DND-41 (cell line): ENCODE measurements at regions not wholly inside any gene's neighbourhood (a gene's known extent, or its start where the extent isn't known, plus 50 kb on each side); places are given as distances from the start of the nearest gene placed in this dataset.

Experiments
- EZH2 ChIP-seq: IDR thresholded peaks from 3 replicates; pipeline ENCODE4 v1.6.1; 2012; ENCODE audit warnings: borderline replicate concordance, low read depth, mild to moderate bottlenecking, moderate library complexity, low read length, inconsistent platforms; ENCODE audit not compliant: severe bottlenecking
- TF ChIP-seq, protein P1 (sequence below): IDR thresholded peaks from 2 replicates; pipeline ENCODE4 v1.5.1; 2012; ENCODE audit warnings: borderline replicate concordance, low read length, moderate library complexity, mild to moderate bottlenecking; ENCODE audit not compliant: poor library complexity, severe bottlenecking; ENCODE audit errors: extremely low read depth

DNA sequence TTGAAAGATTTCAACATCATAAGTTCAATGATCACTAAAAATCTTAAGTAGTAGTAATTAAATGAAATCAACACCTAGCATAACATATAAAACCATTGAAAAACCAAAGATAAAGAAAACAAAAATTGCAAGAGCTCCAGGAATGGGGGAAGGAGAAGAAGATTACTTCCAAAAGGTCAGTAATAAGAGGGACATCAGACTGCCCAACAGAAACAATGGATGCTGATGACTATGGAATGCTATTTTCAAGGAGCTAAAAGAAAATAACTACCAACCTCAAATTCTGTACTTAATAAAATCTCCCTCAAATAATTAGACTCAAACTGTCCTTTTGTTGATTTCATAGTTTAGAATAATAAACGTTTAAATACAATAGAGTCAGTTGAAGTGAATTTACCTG, 314.5 kb upstream of the LMO3 start:
- TF ChIP-seq, protein P1, sequence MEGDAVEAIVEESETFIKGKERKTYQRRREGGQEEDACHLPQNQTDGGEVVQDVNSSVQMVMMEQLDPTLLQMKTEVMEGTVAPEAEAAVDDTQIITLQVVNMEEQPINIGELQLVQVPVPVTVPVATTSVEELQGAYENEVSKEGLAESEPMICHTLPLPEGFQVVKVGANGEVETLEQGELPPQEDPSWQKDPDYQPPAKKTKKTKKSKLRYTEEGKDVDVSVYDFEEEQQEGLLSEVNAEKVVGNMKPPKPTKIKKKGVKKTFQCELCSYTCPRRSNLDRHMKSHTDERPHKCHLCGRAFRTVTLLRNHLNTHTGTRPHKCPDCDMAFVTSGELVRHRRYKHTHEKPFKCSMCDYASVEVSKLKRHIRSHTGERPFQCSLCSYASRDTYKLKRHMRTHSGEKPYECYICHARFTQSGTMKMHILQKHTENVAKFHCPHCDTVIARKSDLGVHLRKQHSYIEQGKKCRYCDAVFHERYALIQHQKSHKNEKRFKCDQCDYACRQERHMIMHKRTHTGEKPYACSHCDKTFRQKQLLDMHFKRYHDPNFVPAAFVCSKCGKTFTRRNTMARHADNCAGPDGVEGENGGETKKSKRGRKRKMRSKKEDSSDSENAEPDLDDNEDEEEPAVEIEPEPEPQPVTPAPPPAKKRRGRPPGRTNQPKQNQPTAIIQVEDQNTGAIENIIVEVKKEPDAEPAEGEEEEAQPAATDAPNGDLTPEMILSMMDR: no peak
- TF ChIP-seq EZH2: no peak
